HG02759 (cell line): ENCODE measurements at regions not wholly inside any gene's neighbourhood (a gene's known extent, or its start where the extent isn't known, plus 50 kb on each side); places are given as distances from the start of the nearest gene placed in this dataset.

Source experiments
- ATAC-seq: cut with Tn5 transposase; IDR thresholded peaks from one replicate; pipeline ENCODE4 v1.9.1; 2021; ENCODE audit warnings: mild to moderate bottlenecking, moderate library complexity; ENCODE audit not compliant: unreplicated experiment

- no peak for ATAC-seq
These were observed 139.3 kb downstream of the CXCL12 start for GRCh38 chr10:44245601-44245938.

- ATAC-seq = no peak
These were observed 139.9 kb downstream of the CXCL12 start for GRCh38 chr10:44244745-44245600.

- no peak for ATAC-seq
These were observed 140.9 kb downstream of the CXCL12 start for GRCh38 chr10:44243851-44244510.

GRCh38 chr10:44242826-44243225 is 142.1 kb downstream of the CXCL12 start:
- no peak for ATAC-seq

GRCh38 chr10:44242091-44242490 is 142.8 kb downstream of the CXCL12 start:
- ATAC-seq = no peak

GRCh38 chr10:44240584-44241205 is 144.2 kb downstream of the CXCL12 start:
- no peak for ATAC-seq

- ATAC-seq = no peak
These were observed 146.7 kb downstream of the CXCL12 start for GRCh38 chr10:44238212-44238611.

- no peak for ATAC-seq
These were observed 147.4 kb downstream of the CXCL12 start for GRCh38 chr10:44237364-44238049.

GRCh38 chr10:44235363-44235762 is 149.5 kb downstream of the CXCL12 start:
- no peak for ATAC-seq

- ATAC-seq = no peak
These were observed 150.4 kb downstream of the CXCL12 start for GRCh38 chr10:44234483-44234875.

- ATAC-seq = no peak
These were observed 151.1 kb downstream of the CXCL12 start for GRCh38 chr10:44233561-44234482.

- no peak for ATAC-seq
These were observed 167.6 kb downstream of the CXCL12 start for GRCh38 chr10:44217274-44217820.

- no peak for ATAC-seq
These were observed 168.8 kb downstream of the CXCL12 start for GRCh38 chr10:44216073-44216472.

- no peak for ATAC-seq
These were observed 175.1 kb downstream of the CXCL12 start for GRCh38 chr10:44209811-44210210.

- no peak for ATAC-seq
These were observed 177.7 kb downstream of the CXCL12 start for GRCh38 chr10:44207160-44207559.

- ATAC-seq = no peak
These were observed 178.6 kb downstream of the CXCL12 start for GRCh38 chr10:44206127-44206818.

GRCh38 chr10:44205067-44205466 is 179.8 kb downstream of the CXCL12 start:
- no peak for ATAC-seq

GRCh38 chr10:44203535-44203934 is 181.4 kb downstream of the CXCL12 start:
- ATAC-seq = no peak

- no peak for ATAC-seq
These were observed 181.9 kb downstream of the CXCL12 start for GRCh38 chr10:44202952-44203351.
